RWPE2 (cell line): ENCODE measurements at regions not wholly inside any gene's neighbourhood (a gene's known extent, or its start where the extent isn't known, plus 50 kb on each side); places are given as distances from the start of the nearest gene placed in this dataset.

ENCODE experiments used
- ATAC-seq: fragments of 200-7000 bp; cut with Tn5 transposase; 3 replicates; pipeline ENCODE4 v1.9.1; 2021; ENCODE audit warnings: low read depth
- DNase-seq: peaks from one replicate; pipeline ENCODE4 v3.0.0-alpha.2; 2020; ENCODE audit warnings: low spot score
- H3K27ac ChIP-seq: fragments of 450-650 bp; 2 replicates; pipeline ENCODE4 v1.5.1; 2017; ENCODE audit warnings: mild to moderate bottlenecking; ENCODE audit not compliant: poor library complexity, severe bottlenecking
- H3K27me3 ChIP-seq: fragments of 250-450 bp; sonication (Bioruptor Pico); 2 replicates; pipeline ENCODE4 v1.5.1; 2021; ENCODE audit warnings: mild to moderate bottlenecking, moderate library complexity; ENCODE audit not compliant: insufficient read depth, poor library complexity, severe bottlenecking
- H3K36me3 ChIP-seq: fragments of 250-450 bp; sonication (Bioruptor Pico); 2 replicates; pipeline ENCODE4 v1.5.1; 2020; ENCODE audit warnings: low read depth, mild to moderate bottlenecking, moderate library complexity
- H3K4me1 ChIP-seq: fragments of 250-450 bp; sonication (Bioruptor Pico); 2 replicates; pipeline ENCODE4 v1.5.1; 2021; ENCODE audit warnings: mild to moderate bottlenecking, moderate library complexity; ENCODE audit not compliant: insufficient read depth, poor library complexity, severe bottlenecking
- H3K4me3 ChIP-seq: fragments of 250-450 bp; sonication (Bioruptor Pico); 2 replicates; pipeline ENCODE4 v1.5.1; 2021; ENCODE audit warnings: mild to moderate bottlenecking, moderate library complexity; ENCODE audit not compliant: severe bottlenecking
- H3K9me3 ChIP-seq: fragments of 250-450 bp; sonication (Bioruptor Pico); 2 replicates; pipeline ENCODE4 v1.5.1; 2021; ENCODE audit warnings: mild to moderate bottlenecking, moderate library complexity; ENCODE audit not compliant: severe bottlenecking
- CTCF ChIP-seq: fragments of 450-650 bp; IDR thresholded peaks from one replicate; pipeline ENCODE4 v1.5.1; 2017; ENCODE audit warnings: mild to moderate bottlenecking, moderate library complexity; ENCODE audit not compliant: poor library complexity, severe bottlenecking

DNA sequence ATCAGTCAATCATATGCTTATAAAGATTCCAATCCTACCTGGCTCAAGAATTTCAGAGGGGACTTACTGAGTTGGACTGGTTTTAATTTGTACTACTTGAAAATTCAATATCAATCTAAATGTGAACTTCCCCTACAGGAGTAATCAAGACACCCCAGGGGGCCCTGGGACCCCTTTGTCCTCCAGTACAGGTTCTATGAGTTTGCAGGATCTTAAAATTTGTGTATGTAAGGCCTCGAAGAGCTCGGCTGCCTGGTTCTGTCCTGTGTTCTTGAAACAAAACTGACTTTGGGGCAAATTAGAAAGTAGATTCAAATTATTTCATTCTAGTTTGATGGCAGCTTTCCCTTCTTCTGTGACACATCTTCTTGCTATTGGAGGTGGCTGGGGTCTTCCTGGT is 261.3 kb downstream of the KCNRG start:
- DNase-seq (no peak), ATAC-seq (no peak)
- TF ChIP-seq CTCF = no peak
- no peaks in the 10 kb centered on the region for H3K4me1 ChIP-seq
- no peaks in the 10 kb centered on the region for H3K9me3 ChIP-seq
- H3K4me3 ChIP-seq = no peak overlapping the region
- no peaks in the 10 kb centered on the region for H3K27me3 ChIP-seq
- no peak overlapping the region for H3K27ac ChIP-seq
- H3K36me3 ChIP-seq = no peaks in the 10 kb centered on the region

DNA sequence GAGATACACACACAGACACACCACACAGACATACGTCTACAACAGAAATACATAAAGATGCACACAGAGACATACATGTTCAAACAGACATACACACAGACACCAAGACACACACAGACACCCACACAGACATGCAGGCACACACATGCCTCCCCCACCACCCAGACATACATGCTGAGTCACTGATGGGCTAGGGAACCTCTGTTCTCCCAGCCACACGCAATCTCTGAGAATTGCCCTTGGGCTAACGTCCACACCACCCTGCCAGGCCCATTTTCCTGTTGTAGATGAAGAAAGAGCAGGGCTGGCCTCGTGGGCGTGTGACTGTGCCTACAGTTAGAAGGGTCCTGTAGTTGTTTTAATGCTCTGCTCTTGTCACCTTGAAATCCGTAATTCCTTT is 261.9 kb downstream of the KCNRG start:
- no peak overlapping the region for H3K4me3 ChIP-seq
- ATAC-seq = no peak
- H3K27ac ChIP-seq = no peak overlapping the region

GRCh38 chr13:50277906-50278305 is 262.7 kb downstream of the KCNRG start:
- DNase-seq (no peak), ATAC-seq (no peak)
- Histone ChIP-seq H3K4me3 (no peak overlapping the region), H3K36me3 (no peaks in the 10 kb centered on the region), H3K27ac (no peak overlapping the region), H3K27me3 (no peaks in the 10 kb centered on the region), H3K4me1 (no peaks in the 10 kb centered on the region), H3K9me3 (no peaks in the 10 kb centered on the region)
- TF ChIP-seq CTCF = no peak

More for the DNA sequence above, 261.9 kb downstream of the KCNRG start:
- DNase-seq = no peak
- no peaks in the 10 kb centered on the region for H3K9me3 ChIP-seq
- H3K27me3 ChIP-seq = no peaks in the 10 kb centered on the region
- TF ChIP-seq CTCF = no peak
- H3K4me1 ChIP-seq = no peaks in the 10 kb centered on the region
- no peaks in the 10 kb centered on the region for H3K36me3 ChIP-seq

DNA sequence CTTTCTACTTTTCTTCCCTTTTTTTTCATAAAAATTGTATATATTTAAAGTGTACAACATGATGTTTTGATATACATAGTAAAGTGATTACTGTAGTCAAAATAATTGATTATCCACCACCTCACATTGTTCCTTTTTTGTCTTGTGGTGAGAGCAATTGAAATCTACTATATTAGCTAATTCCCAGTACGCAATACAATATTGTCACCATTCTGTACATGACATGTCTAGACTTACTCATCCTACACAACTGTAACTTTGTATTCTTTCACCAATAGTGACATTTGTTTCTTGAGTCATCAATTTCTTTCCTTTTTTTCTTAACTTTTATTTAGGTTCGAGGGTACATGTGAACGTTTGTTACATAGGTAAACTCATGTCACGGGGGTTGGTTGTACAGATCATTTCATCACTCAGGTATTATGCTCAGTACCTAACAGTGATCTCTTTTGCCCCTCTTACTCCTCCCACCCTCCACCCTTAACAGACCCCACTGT is 265.2 kb downstream of the KCNRG start:
- ATAC-seq = no peak

More for the DNA sequence above, 265.2 kb downstream of the KCNRG start:
- no peak for TF ChIP-seq CTCF
- Histone ChIP-seq H3K36me3 (no peaks in the 10 kb centered on the region), H3K4me3 (no peak overlapping the region), H3K4me1 (no peaks in the 10 kb centered on the region), H3K27me3 (no peaks in the 10 kb centered on the region), H3K27ac (no peak overlapping the region), H3K9me3 (no peaks in the 10 kb centered on the region)
- no peak for DNase-seq
